Stimulated activated CD8-positive, alpha-beta memory T cell treated with anti-CD3 and anti-CD28 coated beads, Interleukin-7, amount 100 ng/mL, for 1 hour (primary cell): ENCODE measurements at regions not wholly inside any gene's neighbourhood (a gene's known extent, or its start where the extent isn't known, plus 50 kb on each side); places are given as distances from the start of the nearest gene placed in this dataset.

Experiments
- DNase-seq, 2 donors: peaks; one replicate each; pipeline ENCODE4 v3.0.0-alpha.2; 2020; ENCODE audit warnings: low read depth in 2 of 2

- DNase-seq: no peak
Measured at GRCh38 chr13:106382534-106382933, 152.9 kb downstream of the EFNB2 start.

- DNase-seq: no peak
Measured at GRCh38 chr13:106381091-106381490, 154.4 kb downstream of the EFNB2 start.

GRCh38 chr13:106377931-106378662 lies 157.4 kb downstream of the EFNB2 start:
- no peak for DNase-seq

- DNase-seq: no peak
Measured at GRCh38 chr13:106377341-106377740, 158.1 kb downstream of the EFNB2 start.

- DNase-seq: no peak
Measured at GRCh38 chr13:106376401-106377112, 158.9 kb downstream of the EFNB2 start.

DNA sequence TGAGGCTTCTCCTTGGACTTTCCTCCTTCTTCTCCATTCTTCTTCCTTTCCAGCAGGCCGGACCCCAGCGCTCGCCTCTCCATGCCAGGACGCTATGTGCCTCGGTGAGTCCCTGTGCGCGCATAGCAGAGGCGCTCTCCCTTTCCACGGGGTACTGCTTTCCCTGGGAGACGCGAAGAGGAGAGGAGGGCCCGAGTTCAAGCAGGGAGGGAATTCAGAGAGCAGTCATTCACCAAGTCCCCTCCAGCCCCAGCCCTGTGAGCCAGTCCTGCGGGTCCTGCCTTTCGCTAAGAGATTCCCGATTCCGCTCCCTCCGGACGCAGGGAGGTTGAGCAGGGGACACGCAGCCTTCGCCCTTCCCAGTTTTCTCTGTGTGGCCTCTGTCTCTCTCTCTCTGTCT lies 160.4 kb downstream of the EFNB2 start:
- DNase-seq: no peak

DNA sequence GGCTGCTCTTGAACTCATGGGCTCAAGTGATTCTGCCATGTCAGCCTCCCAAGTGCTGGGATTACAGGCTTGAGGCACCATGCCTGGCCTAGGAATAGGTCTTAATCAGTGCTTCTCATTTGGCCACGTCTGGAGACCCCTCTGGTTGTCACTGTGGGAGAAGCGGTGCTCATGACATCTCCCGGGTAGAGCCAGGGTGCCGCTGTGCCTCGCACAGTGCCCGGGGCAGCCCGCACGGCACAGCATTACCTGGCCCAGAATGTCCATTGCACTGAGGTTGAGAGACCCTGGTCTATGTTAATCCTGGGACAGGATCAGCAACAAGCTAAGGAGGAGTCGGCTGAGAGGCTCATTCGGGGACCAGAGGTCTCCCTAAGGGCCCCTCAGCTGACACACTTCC lies 160.8 kb downstream of the EFNB2 start:
- no peak for DNase-seq

- no peak for DNase-seq
Measured at GRCh38 chr13:106373989-106374572, 161.4 kb downstream of the EFNB2 start.

- no peak for DNase-seq
Measured at GRCh38 chr13:106373304-106373988, 162.0 kb downstream of the EFNB2 start.

- DNase-seq: no peak
Measured at GRCh38 chr13:106372199-106373155, 163.0 kb downstream of the EFNB2 start.

- no peak for DNase-seq
Measured at GRCh38 chr13:106371024-106371423, 164.4 kb downstream of the EFNB2 start.

DNA sequence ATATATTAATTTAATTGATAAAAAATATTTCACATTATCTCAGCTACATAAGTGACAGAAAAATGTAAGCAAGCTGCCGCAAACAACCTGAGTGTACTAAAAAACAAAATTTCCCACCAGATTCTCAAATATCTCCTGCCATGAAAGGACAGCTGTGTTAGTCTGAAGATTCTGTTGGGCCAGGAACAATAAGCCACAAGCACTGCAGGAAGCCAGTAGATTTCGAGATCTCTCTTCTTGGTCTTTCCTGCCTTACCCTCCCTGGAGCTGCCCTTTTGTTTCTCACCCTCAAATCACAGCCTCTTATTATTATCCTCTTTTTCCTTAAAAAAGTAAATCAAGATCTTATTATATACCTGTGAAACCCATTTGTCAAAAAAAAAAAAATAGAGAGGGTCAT lies 165.6 kb downstream of the EFNB2 start:
- no peak for DNase-seq

- DNase-seq: no peak
Measured at GRCh38 chr13:106369091-106369490, 166.4 kb downstream of the EFNB2 start.

- DNase-seq: no peak
Measured at GRCh38 chr13:106367361-106367971, 168.0 kb downstream of the EFNB2 start.

- no peak for DNase-seq
Measured at GRCh38 chr13:106362707-106363106, 172.8 kb downstream of the EFNB2 start.

- DNase-seq: no peak
Measured at GRCh38 chr13:106361621-106362020, 173.8 kb downstream of the EFNB2 start.

DNA sequence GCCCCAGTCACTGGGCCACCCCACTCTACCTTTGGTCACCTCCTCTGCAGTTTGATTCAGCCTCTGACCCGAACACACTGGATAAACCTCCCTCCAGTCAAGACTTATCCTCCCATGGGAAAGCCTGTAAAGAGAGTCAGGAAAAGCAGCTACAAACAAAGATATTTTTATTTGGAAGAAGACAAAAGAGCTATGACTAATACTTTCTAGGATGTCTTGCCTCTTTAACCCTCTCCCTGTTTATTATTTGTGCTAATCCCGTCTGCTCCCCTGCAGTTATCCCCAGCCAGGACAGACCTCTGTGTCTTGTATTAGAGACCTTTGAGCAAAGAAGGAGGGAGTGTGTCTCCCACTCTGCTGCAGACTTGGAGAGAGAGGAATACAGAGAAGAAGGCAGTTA lies 178.3 kb downstream of the EFNB2 start:
- DNase-seq: no peak

GRCh38 chr13:106355866-106356265 lies 179.6 kb downstream of the EFNB2 start:
- no peak for DNase-seq

- DNase-seq: no peak
Measured at GRCh38 chr13:106354961-106355360, 180.5 kb downstream of the EFNB2 start.

GRCh38 chr13:106352850-106353249 lies 182.6 kb downstream of the EFNB2 start:
- no peak for DNase-seq

DNA sequence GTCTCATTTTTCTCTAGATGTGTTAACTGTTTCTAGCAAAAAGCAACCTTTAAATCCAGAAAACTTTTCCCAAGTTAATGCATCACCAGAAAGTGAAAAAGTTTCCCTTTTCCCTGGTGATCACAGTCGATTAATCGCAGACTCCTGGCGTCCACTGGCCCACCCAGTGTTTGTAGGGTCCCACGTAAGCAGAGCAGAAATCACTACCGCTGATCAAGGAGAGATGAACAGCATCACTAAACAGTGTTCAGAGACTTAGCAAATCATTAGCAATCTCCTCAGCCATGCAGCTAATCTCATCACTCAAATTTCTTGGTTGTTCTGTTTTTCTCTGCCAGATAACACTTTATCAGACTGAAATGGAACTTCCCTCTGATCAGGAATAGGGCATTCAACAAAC lies 184.2 kb downstream of the EFNB2 start:
- no peak for DNase-seq
